ENCODE measurements at regions not wholly inside any gene's neighbourhood (a gene's known extent, or its start where the extent isn't known, plus 50 kb on each side); places are given as distances from the start of the nearest gene placed in this dataset.
"Not testable (repeated sequence)": the region's sequence is repeated elsewhere in the genome, so short reads cannot be mapped to it uniquely, and the experiment has no call there.

- TF ChIP-seq EZH2 (IDR thresholded peaks at IDR 0.05; ENCODE audit: low read length, unreplicated experiment); CTCF (conservative IDR thresholded peaks at IDR 0.05; ENCODE audit: low read depth, low read length); EZH2phosphoT487 (IDR thresholded peaks at IDR 0.05; ENCODE audit: borderline replicate concordance, low read length): not testable (repeated sequence)
These were observed 315.0 kb downstream of the BCL2L11 start for GRCh38 chr2:111435553-111436310.

Data from PC-3 (cell line).